ENCODE measurements at regions not wholly inside any gene's neighbourhood (a gene's known extent, or its start where the extent isn't known, plus 50 kb on each side); places are given as distances from the start of the nearest gene placed in this dataset.

- Histone ChIP-seq H3K36me3 (ENCODE audit: control insufficient read depth, insufficient read depth, low read length) (no peaks in the 10 kb centered on the region), H3K4me3 (replicated peaks; ENCODE audit: low read depth, low read length) (no peak overlapping the region), H3K27me3 (replicated peaks; ENCODE audit: control insufficient read depth, insufficient read depth, low read length) (no peaks in the 10 kb centered on the region)
- TF ChIP-seq, protein P1, sequence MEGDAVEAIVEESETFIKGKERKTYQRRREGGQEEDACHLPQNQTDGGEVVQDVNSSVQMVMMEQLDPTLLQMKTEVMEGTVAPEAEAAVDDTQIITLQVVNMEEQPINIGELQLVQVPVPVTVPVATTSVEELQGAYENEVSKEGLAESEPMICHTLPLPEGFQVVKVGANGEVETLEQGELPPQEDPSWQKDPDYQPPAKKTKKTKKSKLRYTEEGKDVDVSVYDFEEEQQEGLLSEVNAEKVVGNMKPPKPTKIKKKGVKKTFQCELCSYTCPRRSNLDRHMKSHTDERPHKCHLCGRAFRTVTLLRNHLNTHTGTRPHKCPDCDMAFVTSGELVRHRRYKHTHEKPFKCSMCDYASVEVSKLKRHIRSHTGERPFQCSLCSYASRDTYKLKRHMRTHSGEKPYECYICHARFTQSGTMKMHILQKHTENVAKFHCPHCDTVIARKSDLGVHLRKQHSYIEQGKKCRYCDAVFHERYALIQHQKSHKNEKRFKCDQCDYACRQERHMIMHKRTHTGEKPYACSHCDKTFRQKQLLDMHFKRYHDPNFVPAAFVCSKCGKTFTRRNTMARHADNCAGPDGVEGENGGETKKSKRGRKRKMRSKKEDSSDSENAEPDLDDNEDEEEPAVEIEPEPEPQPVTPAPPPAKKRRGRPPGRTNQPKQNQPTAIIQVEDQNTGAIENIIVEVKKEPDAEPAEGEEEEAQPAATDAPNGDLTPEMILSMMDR (IDR thresholded peaks at IDR 0.05; ENCODE audit: insufficient read depth, low read length, poor library complexity, severe bottlenecking) = no peak
- DNase-seq (ENCODE audit: extremely low read depth, insufficient read length) = no peak
Observed at GRCh38 chr7:31284106-31284505, 56.4 kb downstream of the NEUROD6 start.

DNA sequence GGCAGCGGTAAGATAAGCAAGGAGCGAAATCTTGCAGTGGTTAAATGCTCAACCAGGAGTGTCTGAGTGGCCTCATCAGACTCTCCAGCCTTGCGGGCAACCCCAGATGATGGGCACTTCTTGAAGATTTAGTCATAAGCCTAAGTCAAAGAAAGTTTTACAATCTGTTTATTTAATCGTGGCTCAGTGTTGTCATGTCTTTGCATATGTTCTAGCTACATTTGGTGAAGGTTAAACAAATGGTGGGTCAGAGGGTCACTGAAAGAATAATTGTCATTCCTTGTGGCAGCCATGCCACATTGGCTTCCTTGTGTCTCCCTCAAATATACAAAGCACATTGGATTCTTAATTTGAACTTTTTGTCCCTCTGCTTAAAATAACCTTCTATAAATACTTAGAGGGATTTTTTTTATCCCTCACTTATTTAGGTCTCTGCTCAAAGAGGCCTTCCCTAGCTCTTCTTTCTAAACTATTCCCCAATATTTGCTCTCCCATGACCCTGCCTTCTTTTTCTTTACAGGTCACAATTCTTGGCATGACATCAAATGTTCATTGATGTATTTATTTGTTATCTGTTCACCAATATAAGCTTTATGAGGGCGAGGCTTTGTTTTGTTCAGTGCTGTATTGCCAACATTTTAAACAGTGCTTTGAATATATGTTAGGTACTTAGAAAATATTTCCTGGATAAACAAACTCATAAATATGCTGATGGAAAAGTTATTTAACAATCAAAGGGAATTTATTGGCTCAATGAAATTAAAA lies 68.7 kb downstream of the NEUROD6 start:
- no peak overlapping the region for H3K4me3 ChIP-seq (replicated peaks; ENCODE audit: low read depth, low read length)
- H3K36me3 ChIP-seq (ENCODE audit: control insufficient read depth, insufficient read depth, low read length) = no peaks in the 10 kb centered on the region
- no peak for DNase-seq (ENCODE audit: extremely low read depth, insufficient read length)
- TF ChIP-seq, protein P1 (IDR thresholded peaks at IDR 0.05; ENCODE audit: insufficient read depth, low read length, poor library complexity, severe bottlenecking) = no peak
- no peaks in the 10 kb centered on the region for H3K27me3 ChIP-seq (replicated peaks; ENCODE audit: control insufficient read depth, insufficient read depth, low read length)

DNA sequence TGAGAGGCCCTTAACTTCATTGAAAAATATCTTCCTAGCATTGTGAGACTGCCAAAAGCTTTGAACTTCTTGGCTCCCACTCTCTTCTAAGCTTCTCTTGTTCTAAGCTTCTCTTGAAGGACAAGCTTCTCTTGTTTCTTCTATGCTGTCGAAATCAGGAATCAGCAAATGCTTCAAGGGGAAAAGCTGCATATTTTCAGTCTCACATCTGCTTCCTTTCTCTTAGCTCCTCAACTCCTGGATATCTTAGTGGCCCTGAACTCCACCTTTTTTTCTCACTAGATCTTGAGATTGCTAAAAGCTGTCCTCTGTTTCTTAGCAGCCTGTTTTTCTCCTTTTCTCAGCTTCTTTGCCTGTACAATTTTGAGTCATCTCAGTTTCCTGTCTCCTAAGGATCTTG lies 73.0 kb downstream of the NEUROD6 start:
- Histone ChIP-seq H3K36me3 (ENCODE audit: control insufficient read depth, insufficient read depth, low read length) (no peaks in the 10 kb centered on the region), H3K27me3 (replicated peaks; ENCODE audit: control insufficient read depth, insufficient read depth, low read length) (no peaks in the 10 kb centered on the region), H3K4me3 (replicated peaks; ENCODE audit: low read depth, low read length) (no peak overlapping the region)
- no peak for DNase-seq (ENCODE audit: extremely low read depth, insufficient read length)
- TF ChIP-seq, protein P1 (IDR thresholded peaks at IDR 0.05; ENCODE audit: insufficient read depth, low read length, poor library complexity, severe bottlenecking) = no peak

- no peak for DNase-seq (ENCODE audit: extremely low read depth, insufficient read length)
- Histone ChIP-seq H3K4me3 (replicated peaks; ENCODE audit: low read depth, low read length) (no peak overlapping the region), H3K36me3 (ENCODE audit: control insufficient read depth, insufficient read depth, low read length) (no peaks in the 10 kb centered on the region), H3K27me3 (replicated peaks; ENCODE audit: control insufficient read depth, insufficient read depth, low read length) (no peaks in the 10 kb centered on the region)
- TF ChIP-seq, protein P1 (IDR thresholded peaks at IDR 0.05; ENCODE audit: insufficient read depth, low read length, poor library complexity, severe bottlenecking) = no peak
Observed at GRCh38 chr7:31263338-31263737, 77.2 kb downstream of the NEUROD6 start.

- TF ChIP-seq, protein P1 (IDR thresholded peaks at IDR 0.05; ENCODE audit: insufficient read depth, low read length, poor library complexity, severe bottlenecking) = no peak
- no peak for DNase-seq (ENCODE audit: extremely low read depth, insufficient read length)
- Histone ChIP-seq H3K36me3 (ENCODE audit: control insufficient read depth, insufficient read depth, low read length) (no peaks in the 10 kb centered on the region), H3K27me3 (replicated peaks; ENCODE audit: control insufficient read depth, insufficient read depth, low read length) (no peaks in the 10 kb centered on the region), H3K4me3 (replicated peaks; ENCODE audit: low read depth, low read length) (no peak overlapping the region)
Observed at GRCh38 chr7:31261341-31261740, 79.2 kb downstream of the NEUROD6 start.

Measured in GM06990 (cell line).